ENCODE measurements at regions not wholly inside any gene's neighbourhood (a gene's known extent, or its start where the extent isn't known, plus 50 kb on each side); places are given as distances from the start of the nearest gene placed in this dataset.
"Not testable (repeated sequence)": the region's sequence is repeated elsewhere in the genome, so short reads cannot be mapped to it uniquely, and the experiment has no call there.

DNA sequence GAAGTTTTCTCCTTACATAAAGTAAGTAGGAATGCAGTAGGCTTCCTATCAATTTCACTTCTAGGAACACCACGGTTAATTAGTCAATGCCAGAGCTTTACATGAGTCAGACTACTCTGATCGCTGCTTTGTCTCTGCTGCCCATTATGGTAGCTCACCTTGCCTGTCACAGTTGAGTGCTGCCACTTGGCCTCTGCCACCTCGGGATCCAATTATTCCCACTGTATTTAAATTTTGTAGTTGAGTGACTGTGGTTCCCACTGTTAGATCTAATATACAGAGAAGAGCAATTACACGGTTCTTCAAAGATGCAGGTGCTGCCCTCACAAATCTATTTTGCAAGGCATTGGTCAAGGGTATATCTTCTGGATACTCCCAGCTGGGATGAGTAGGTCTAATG lies 92.5 kb upstream of the CABCOCO1 start:
- not testable (repeated sequence) for TF ChIP-seq EZH2 (IDR thresholded peaks at IDR 0.05; ENCODE audit: insufficient read depth, poor library complexity, severe bottlenecking); EZH2phosphoT487 (IDR thresholded peaks at IDR 0.05; ENCODE audit: insufficient read depth, low read depth)
